H1 (cell line): ENCODE measurements at regions not wholly inside any gene's neighbourhood (a gene's known extent, or its start where the extent isn't known, plus 50 kb on each side); places are given as distances from the start of the nearest gene placed in this dataset.

Source experiments
- CTCF ChIA-PET: fragments of 300-600 bp; sonication (Branson Sonifier 250); formaldehyde crosslinking; loops from one replicate; lab custom pipeline; 2021; ENCODE audit not compliant: partially characterized antibody; lab: Charles Lee
- POLR2A ChIA-PET: fragments of 300-600 bp; sonication (Branson Sonifier 250); formaldehyde crosslinking; loops from one replicate; lab custom pipeline; 2021; ENCODE audit warnings: inconsistent platforms; ENCODE audit not compliant: partially characterized antibody; lab: Charles Lee
- DNase-seq, 2 experiments: peaks; one replicate each; pipeline versions ENCODE4 v3.0.0 to v3.0.0-alpha.2; 2010 to 2022; ENCODE audit warnings: low spot score in 2 of 2, low read depth in 1 of 2, mixed read lengths in 1 of 2
- FAIRE-seq: peaks from 2 replicates; lab custom pipeline; 2011; peaks lifted over from hg19 to GRCh38; lab: Jason Lieb, UNC
- H2AFZ ChIP-seq: 2 replicates; pipeline ENCODE4 v1.8.1; 2012; ENCODE audit warnings: low read length, inconsistent platforms
- H2AK5ac ChIP-seq: 2 replicates; pipeline ENCODE4 v1.6.1; 2013; ENCODE audit warnings: low read depth, low read length
- H2BK120ac ChIP-seq: replicated peaks from 2 replicates; pipeline ENCODE3; 2013; ENCODE audit warnings: low read depth, low read length, inconsistent platforms
- H2BK12ac ChIP-seq: 2 replicates; pipeline ENCODE4 v1.6.1; 2013; ENCODE audit warnings: low read depth, low read length
- H2BK15ac ChIP-seq: 2 replicates; pipeline ENCODE4 v1.6.1; 2013; ENCODE audit warnings: low read length
- H2BK20ac ChIP-seq: 2 replicates; pipeline ENCODE4 v1.6.1; 2013; ENCODE audit warnings: low read length
- H2BK5ac ChIP-seq: 2 replicates; pipeline ENCODE4 v1.6.1; 2013; ENCODE audit warnings: low read depth, low read length
- H3K14ac ChIP-seq: 2 replicates; pipeline ENCODE4 v1.6.1; 2013; ENCODE audit warnings: inconsistent platforms; ENCODE audit not compliant: insufficient read length
- H3K18ac ChIP-seq: 2 replicates; pipeline ENCODE4 v1.6.1; 2013; ENCODE audit warnings: low read length; ENCODE audit errors: extremely low read depth
- H3K23ac ChIP-seq: 2 replicates; pipeline ENCODE4 v1.6.1; 2013; ENCODE audit warnings: inconsistent platforms; ENCODE audit not compliant: insufficient read length
- H3K23me2 ChIP-seq: 2 replicates; pipeline ENCODE4 v1.6.1; 2013; ENCODE audit warnings: low read depth, low read length
- H3K27ac ChIP-seq: 2 replicates; pipeline ENCODE4 v1.6.1; 2011; ENCODE audit warnings: low read depth, low read length, inconsistent platforms
- H3K27me3 ChIP-seq, 4 experiments: replicated peaks in 1 of 4; 1 replicate in 1 of 4; 2 replicates in 3 of 4; pipeline versions ENCODE4 v1.6.1 to v1.8.1; 2011 to 2013; ENCODE audit warnings: low read length in 3 of 4, mild to moderate bottlenecking in 3 of 4, inconsistent platforms in 2 of 4, mixed read lengths in 2 of 4, moderate library complexity in 1 of 4; ENCODE audit not compliant: control insufficient read depth in 3 of 4, insufficient read depth in 3 of 4; ENCODE audit errors: extremely low read depth in 1 of 4
- H3K36me3 ChIP-seq, 4 experiments: 2 replicates each; pipeline versions ENCODE4 v1.6.1 to v1.8.1; 2011 to 2013; ENCODE audit warnings: mild to moderate bottlenecking in 4 of 4, low read length in 3 of 4, moderate library complexity in 2 of 4, control low read depth in 1 of 4, inconsistent platforms in 1 of 4; ENCODE audit not compliant: insufficient read depth in 4 of 4, control insufficient read depth in 2 of 4
- H3K4ac ChIP-seq: replicated peaks from 2 replicates; pipeline ENCODE3; 2013; ENCODE audit warnings: low read length, low read depth, mixed read lengths, inconsistent platforms; ENCODE audit not compliant: insufficient read length
- H3K4me1 ChIP-seq, 4 experiments: replicated peaks in 1 of 4; 1 replicate in 1 of 4; 2 replicates in 3 of 4; pipeline versions ENCODE4 v1.6.1 to v1.8.1; 2011 to 2013; ENCODE audit warnings: low read length in 3 of 4, inconsistent platforms in 2 of 4, mixed read lengths in 1 of 4; ENCODE audit not compliant: insufficient read depth in 4 of 4, control insufficient read depth in 3 of 4
- H3K4me2 ChIP-seq, 2 experiments: 2 replicates each; pipeline versions ENCODE4 v1.6.1 to v1.8.1; 2011 to 2013; ENCODE audit warnings: low read depth in 2 of 2, low read length in 2 of 2, control low read depth in 1 of 2, inconsistent platforms in 1 of 2, mild to moderate bottlenecking in 1 of 2; ENCODE audit not compliant: insufficient read depth in 1 of 2
- H3K4me3 ChIP-seq, 4 experiments: fragments of 200-600, 300-600 bp in 1 of 4; sonication (generic), shearing (Covaris generic), sonication (Bioruptor Twin) in 1 of 4; 2 replicates each; pipeline versions ENCODE4 v1.5.1 to v1.8.1; 2011 to 2016; ENCODE audit warnings: low read length in 4 of 4, low read depth in 3 of 4, control low read depth in 2 of 4, inconsistent platforms in 2 of 4, mild to moderate bottlenecking in 2 of 4, mixed read lengths in 1 of 4, moderate library complexity in 1 of 4; ENCODE audit not compliant: insufficient read depth in 2 of 4; ENCODE audit errors: extremely low read depth in 1 of 4
- H3K56ac ChIP-seq: replicated peaks from 2 replicates; pipeline ENCODE3; 2013; ENCODE audit warnings: low read depth, mild to moderate bottlenecking, mixed read lengths, low read length, inconsistent platforms; ENCODE audit not compliant: insufficient read length
- H3K79me1 ChIP-seq: 2 replicates; pipeline ENCODE4 v1.6.1; 2013; ENCODE audit warnings: low read depth, low read length, control low read depth
- H3K79me2 ChIP-seq, 2 experiments: 2 replicates each; pipeline versions ENCODE4 v1.6.1 to v1.8.1; 2012 to 2013; ENCODE audit warnings: low read length in 2 of 2, mild to moderate bottlenecking in 2 of 2, inconsistent platforms in 1 of 2; ENCODE audit not compliant: insufficient read depth in 2 of 2, control insufficient read depth in 1 of 2
- H3K9ac ChIP-seq, 4 experiments: replicated peaks in 1 of 4; 1 replicate in 1 of 4; 2 replicates in 3 of 4; pipeline versions ENCODE4 v1.6.1 to v1.8.1; 2011 to 2013; ENCODE audit warnings: low read depth in 3 of 4, low read length in 3 of 4, control low read depth in 2 of 4, mild to moderate bottlenecking in 2 of 4, moderate library complexity in 2 of 4, inconsistent platforms in 1 of 4; ENCODE audit errors: extremely low read depth in 1 of 4
- H3K9me3 ChIP-seq, 2 experiments: 2 replicates each; pipeline versions ENCODE4 v1.6.1 to v1.8.1; 2012 to 2013; ENCODE audit warnings: mild to moderate bottlenecking in 2 of 2, moderate library complexity in 2 of 2, control low read depth in 1 of 2, inconsistent platforms in 1 of 2, low read depth in 1 of 2, low read length in 1 of 2, mixed read lengths in 1 of 2; ENCODE audit not compliant: insufficient read depth in 2 of 2
- H4K20me1 ChIP-seq, 2 experiments: replicated peaks in 1 of 2; 2 replicates each; pipeline versions ENCODE3 to v1.8.1; 2011 to 2013; ENCODE audit warnings: inconsistent platforms in 2 of 2, low read length in 2 of 2, mild to moderate bottlenecking in 1 of 2; ENCODE audit not compliant: insufficient read depth in 2 of 2, control insufficient read depth in 1 of 2
- H4K5ac ChIP-seq: 2 replicates; pipeline ENCODE4 v1.6.1; 2013; ENCODE audit warnings: low read length, low read depth, mixed read lengths, inconsistent platforms; ENCODE audit not compliant: insufficient read length
- H4K8ac ChIP-seq: 2 replicates; pipeline ENCODE4 v1.8.0; 2013; ENCODE audit warnings: mild to moderate bottlenecking, moderate library complexity, low read length, inconsistent platforms; ENCODE audit not compliant: insufficient read depth; ENCODE audit errors: extremely low read depth
- H4K91ac ChIP-seq: replicated peaks from 2 replicates; pipeline ENCODE3; 2013; ENCODE audit warnings: low read length, mixed read lengths, inconsistent platforms; ENCODE audit not compliant: insufficient read length
- RFX5 ChIP-seq: IDR thresholded peaks from 2 replicates; pipeline ENCODE4 v1.6.1; 2011; ENCODE audit warnings: low read depth, low read length, improper control_type of control experiment, borderline replicate concordance
- SIN3A ChIP-seq, 2 experiments: IDR thresholded peaks in 1 of 2; conservative IDR thresholded peaks in 1 of 2; 2 replicates each; pipeline ENCODE4 v1.6.1; 2011 to 2012; ENCODE audit warnings: low read length in 2 of 2, improper control_type of control experiment in 1 of 2, low read depth in 1 of 2, mild to moderate bottlenecking in 1 of 2
- SP1 ChIP-seq: IDR thresholded peaks from 2 replicates; pipeline ENCODE4 v1.6.1; 2011; ENCODE audit warnings: low read depth, low read length
- WGBS, 2 experiments: shearing (Covaris generic) in 1 of 2; methylation state at CpG; one replicate each; pipeline versions ENCODE4 v1.1.6 to v1.1.7; 2013 to 2015; ENCODE audit warnings: low lambda C conversion rate in 2 of 2, mixed read lengths in 2 of 2, inconsistent platforms in 1 of 2, low coverage in 1 of 2, missing lambda C conversion rate in 1 of 2; ENCODE audit not compliant: insufficient replicate concordance in 2 of 2, insufficient coverage in 1 of 2, insufficient read length in 1 of 2; ENCODE audit errors: extremely low coverage in 1 of 2, missing lambda C conversion rate in 1 of 2; 5-methylcytosine and 5-hydroxymethylcytosine counted together

GRCh38 chr6:140845701-140846100 lies 1287.0 kb upstream of the GJE1 start:
- Histone ChIP-seq H3K9me3 (no peaks in the 10 kb centered on the region), H4K20me1 (no peaks in the 10 kb centered on the region), H2BK15ac (no peak overlapping the region), H3K14ac (no peak overlapping the region), H3K27me3 (peaks cover 0 to 2% (median 0%) of the 10 kb centered on the region in 4 experiments; a peak in 1 of 7 replicates), H3K27ac (no peak overlapping the region), H3K36me3 (no peaks in the 10 kb centered on the region), H2BK20ac (no peak overlapping the region), H3K4me1 (no peaks in the 10 kb centered on the region), H3K79me2 (no peaks in the 10 kb centered on the region), H3K4me2 (no peak overlapping the region), H4K91ac (no peak overlapping the region), H2BK5ac (no peak overlapping the region), H3K79me1 (no peaks in the 10 kb centered on the region), H3K4me3 (no peak overlapping the region), H2BK12ac (no peak overlapping the region), H2BK120ac (no peak overlapping the region), H4K5ac (no peak overlapping the region), H3K18ac (no peak overlapping the region), H2AFZ (no peak overlapping the region), H3K56ac (no peak overlapping the region), H3K9ac (no peak overlapping the region), H2AK5ac (no peak overlapping the region), H3K23me2 (no peaks in the 10 kb centered on the region; the same call in 1 of the 2 replicates), H3K23ac (no peak overlapping the region), H4K8ac (no peak overlapping the region), H3K4ac (no peak overlapping the region)
- POLR2A ChIA-PET, result no interaction called here
- CTCF ChIA-PET, result no interaction called here
- DNase-seq, result no peak
- no peak for FAIRE-seq
- TF ChIP-seq RFX5, result no peak
- no peak for TF ChIP-seq SIN3A (conservative IDR thresholded peaks at IDR 0.05 in 1 of 2, IDR thresholded peaks at IDR 0.05 in 1 of 2; ENCODE audit: low read depth in 1 of 2, low read length in 2 of 2)
- no peak for TF ChIP-seq SP1
- 92% methylated on average over 1 of the region's 1 CpG; no CpG with 5 or more reads in 1 of the 2 experiments for WGBS, 2 experiments
